H1 (cell line): ENCODE measurements at regions not wholly inside any gene's neighbourhood (a gene's known extent, or its start where the extent isn't known, plus 50 kb on each side); places are given as distances from the start of the nearest gene placed in this dataset.

ENCODE experiments used
- ATF2 ChIP-seq: IDR thresholded peaks from 2 replicates; pipeline ENCODE4 v1.6.1; 2012; ENCODE audit warnings: low read length, inconsistent platforms
- BCL11A ChIP-seq, 2 experiments: IDR thresholded peaks; one replicate each; pipeline ENCODE4 v1.6.1; 2011; ENCODE audit warnings: low read depth in 2 of 2, low read length in 2 of 2, mild to moderate bottlenecking in 2 of 2
- CEBPB ChIP-seq: IDR thresholded peaks from 2 replicates; pipeline ENCODE4 v1.6.1; 2012; ENCODE audit warnings: low read depth, low read length
- CTBP2 ChIP-seq: IDR thresholded peaks from 2 replicates; pipeline ENCODE4 v1.7.0; 2011; ENCODE audit warnings: borderline replicate concordance, mild to moderate bottlenecking, moderate library complexity, mixed read lengths, low read length; ENCODE audit not compliant: insufficient read depth, insufficient read length
- KDM4A ChIP-seq: IDR thresholded peaks from one replicate; pipeline ENCODE4 v1.7.1; 2012; ENCODE audit warnings: low read depth, mild to moderate bottlenecking, moderate library complexity, low read length, inconsistent platforms; ENCODE audit not compliant: severe bottlenecking
- POLR2AphosphoS5 ChIP-seq: IDR thresholded peaks from 2 replicates; pipeline ENCODE4 v1.6.1; 2011; ENCODE audit warnings: low read depth, low read length
- RNF2 ChIP-seq: fragments of 200-900, 300-1000 bp; sonication (generic); IDR thresholded peaks from 2 replicates; pipeline ENCODE4 v1.7.1; 2016; ENCODE audit warnings: borderline replicate concordance, low read depth, mild to moderate bottlenecking, antibody characterized with exemption, low read length; ENCODE audit not compliant: poor library complexity, severe bottlenecking; ENCODE audit errors: missing control alignments
- SIX5 ChIP-seq: IDR thresholded peaks from 2 replicates; pipeline ENCODE4 v1.6.1; 2011; ENCODE audit warnings: mild to moderate bottlenecking, low read depth, low read length

- TF ChIP-seq ATF2 (no peak), POLR2AphosphoS5 (no peak), CTBP2 (no peak), SIX5 (no peak), RNF2 (no peak), BCL11A (IDR thresholded peaks at IDR 0.05; ENCODE audit: low read depth in 2 of 2, low read length in 2 of 2) (no peak), KDM4A (no peak), CEBPB (no peak)
Observed at GRCh38 chr4:94032754-94033153, 174.9 kb upstream of the SMARCAD1 start (continued).
